K562 (cell line): ENCODE measurements at regions not wholly inside any gene's neighbourhood (a gene's known extent, or its start where the extent isn't known, plus 50 kb on each side); places are given as distances from the start of the nearest gene placed in this dataset.
A peak's percentile ranks its signal among the peaks of the same experiment; 100 is the strongest.

Experiments used
- ATAC-seq: fragments of 200-7000 bp; cut with Tn5 transposase; 3 replicates; pipeline ENCODE4 v1.9.1; 2020; ENCODE audit warnings: moderate library complexity
- BruUV-seq: library from RNA; stranded (reverse); fragments of 400-500 nt; replicated peaks from 2 replicates; lab custom pipeline; 2021; lab: Mats Ljungman, UMichigan
- CTCF ChIA-PET: fragments of 300-600 bp; formaldehyde crosslinking; extraction: SDS; loops from one replicate; lab custom pipeline; 2021; ENCODE audit warnings: low intra/inter-chr PET ratio; lab: Yijun Ruan, JAX
- POLR2A ChIA-PET: fragments of 300-600, 350-650 bp; sonication (Branson Sonifier 250); formaldehyde crosslinking; extraction: SDS; loops from one replicate; lab custom pipeline; 2021; ENCODE audit warnings: antibody characterized with exemption, inconsistent platforms; lab: Yijun Ruan, JAX
- DNase-seq, 4 experiments: peaks; one replicate each; pipeline versions ENCODE4 v3.0.0 to v3.0.0-alpha.2; 2011 to 2018; ENCODE audit warnings: low spot score in 3 of 4, mixed read lengths in 3 of 4; ENCODE audit errors: extremely low read depth in 1 of 4
- FAIRE-seq: peaks from 2 replicates; lab custom pipeline; 2011; peaks lifted over from hg19 to GRCh38; lab: Jason Lieb, UNC
- H2AFZ ChIP-seq: 2 replicates; pipeline ENCODE4 v1.6.0; 2011; ENCODE audit warnings: low read depth, low read length, control low read depth, inconsistent platforms
- H3K27ac ChIP-seq: fragments of 200-600 bp; 3 replicates; pipeline ENCODE4 v1.8.0; 2011; ENCODE audit warnings: low read depth, mild to moderate bottlenecking, control low read depth, inconsistent platforms, low read length, moderate library complexity, mixed read lengths; ENCODE audit errors: extremely low read depth
- H3K27me3 ChIP-seq, 2 experiments: fragments of 300-600 bp in 1 of 2; 2 replicates in 1 of 2; 3 replicates in 1 of 2; pipeline versions ENCODE4 v1.6.0 to v1.8.0; 2011; ENCODE audit warnings: inconsistent platforms in 2 of 2, low read length in 2 of 2, mild to moderate bottlenecking in 1 of 2, mixed read lengths in 1 of 2, moderate library complexity in 1 of 2; ENCODE audit not compliant: control insufficient read depth in 2 of 2, insufficient read depth in 2 of 2
- H3K36me3 ChIP-seq: fragments of 300-600 bp; 3 replicates; pipeline ENCODE4 v1.8.0; 2011; ENCODE audit warnings: mild to moderate bottlenecking, low read length, inconsistent platforms; ENCODE audit not compliant: control insufficient read depth, insufficient read depth
- H3K4me1 ChIP-seq, 2 experiments: fragments of 200-600 bp in 1 of 2; replicated peaks in 1 of 2; 2 replicates in 1 of 2; 3 replicates in 1 of 2; pipeline versions ENCODE4 v1.5.1 to v1.8.0; 2011; ENCODE audit warnings: inconsistent platforms in 2 of 2, low read length in 2 of 2, mild to moderate bottlenecking in 1 of 2, mixed read lengths in 1 of 2, moderate library complexity in 1 of 2; ENCODE audit not compliant: control insufficient read depth in 2 of 2, insufficient read depth in 2 of 2
- H3K4me2 ChIP-seq: 2 replicates; pipeline ENCODE4 v1.6.1; 2011; ENCODE audit warnings: low read length, control low read depth, inconsistent platforms, mixed read lengths; ENCODE audit not compliant: insufficient read depth
- H3K4me3 ChIP-seq: fragments of 200-600 bp; sonication (generic), shearing (Covaris generic); 2 replicates; pipeline ENCODE4 v1.5.1; 2016; ENCODE audit warnings: control low read depth, inconsistent platforms
- H3K79me2 ChIP-seq: fragments of 200-600 bp; 3 replicates; pipeline ENCODE4 v1.8.0; 2011; ENCODE audit warnings: low read length, inconsistent platforms; ENCODE audit not compliant: control insufficient read depth, insufficient read depth
- H3K9ac ChIP-seq, 2 experiments: 2 replicates each; pipeline versions ENCODE4 v1.6.0 to v1.6.1; 2011; ENCODE audit warnings: low read depth in 2 of 2, low read length in 2 of 2, control low read depth in 1 of 2, inconsistent platforms in 1 of 2, mild to moderate bottlenecking in 1 of 2, mixed read lengths in 1 of 2; ENCODE audit not compliant: insufficient read depth in 1 of 2
- H3K9me1 ChIP-seq: one replicate; pipeline ENCODE4 v1.6.0; 2011; ENCODE audit warnings: inconsistent platforms, mild to moderate bottlenecking, low read length, moderate library complexity; ENCODE audit not compliant: control insufficient read depth, insufficient read depth
- H3K9me3 ChIP-seq: replicated peaks from 2 replicates; pipeline ENCODE4 v1.5.1; 2011; ENCODE audit warnings: low read depth, low read length, inconsistent platforms; ENCODE audit not compliant: control insufficient read depth, insufficient read depth
- H4K20me1 ChIP-seq: replicated peaks from 2 replicates; pipeline ENCODE4 v1.6.1; 2011; ENCODE audit warnings: low read length, inconsistent platforms, mixed read lengths; ENCODE audit not compliant: control insufficient read depth, insufficient read depth
- BHLHE40 ChIP-seq: IDR thresholded peaks from 2 replicates; pipeline ENCODE4 v1.6.1; 2011; ENCODE audit warnings: low read length, improper control_type of control experiment
- GABPA ChIP-seq: fragments of 200-800 bp; sonication (Bioruptor generic); conservative IDR thresholded peaks from 2 replicates; pipeline ENCODE4 v1.6.1; 2016; ENCODE audit warnings: low read depth, missing genetic modification characterization, missing compliant biosample characterization
- GATAD2A ChIP-seq: fragments of 450-650 bp; IDR thresholded peaks from 2 replicates; pipeline ENCODE4 v1.6.1; 2017
- KLF6 ChIP-seq: fragments of 250-450 bp; sonication (Bioruptor Pico); IDR thresholded peaks from 2 replicates; pipeline ENCODE4 v1.4.0; 2020; ENCODE audit warnings: mild to moderate bottlenecking, moderate library complexity, borderline replicate concordance
- MCM2 ChIP-seq: fragments of 450-650 bp; IDR thresholded peaks from 2 replicates; pipeline ENCODE4 v1.6.1; 2017; ENCODE audit warnings: low read depth, mild to moderate bottlenecking
- PRMT5 ChIP-seq: sonication (generic); formaldehyde crosslinking; IDR thresholded peaks from 2 replicates; pipeline ENCODE4 v1.5.0; 2020; ENCODE audit warnings: missing genetic modification reagents
- PTTG1 ChIP-seq: fragments of 450-650 bp; IDR thresholded peaks from 2 replicates; pipeline ENCODE4 v1.6.1; 2016; ENCODE audit warnings: low read depth, mild to moderate bottlenecking, missing genetic modification characterization, missing compliant biosample characterization
- SMARCC2 ChIP-seq: fragments of 450-650 bp; IDR thresholded peaks from 2 replicates; pipeline ENCODE4 v1.6.1; 2017; ENCODE audit warnings: antibody characterized with exemption, moderate library complexity, mild to moderate bottlenecking, low read depth
- ZBED1 ChIP-seq: IDR thresholded peaks from 2 replicates; pipeline ENCODE4 v1.6.1; 2014
- ZNF408 ChIP-seq: fragments of 250-450 bp; sonication (Bioruptor Pico); IDR thresholded peaks from 2 replicates; pipeline ENCODE4 v1.4.0; 2020; ENCODE audit warnings: low read depth, mild to moderate bottlenecking, moderate library complexity
- ZNF444 ChIP-seq: fragments of 250-450 bp; sonication (Bioruptor Pico); IDR thresholded peaks from 2 replicates; pipeline ENCODE4 v1.4.0; 2020; ENCODE audit warnings: mild to moderate bottlenecking, moderate library complexity
- WGBS: fragments of 100-300 bp; shearing (Covaris generic); methylation state at CpG from one replicate; pipeline ENCODE4 v1.1.6; 2016; ENCODE audit warnings: low coverage, mixed read lengths; ENCODE audit not compliant: insufficient coverage; ENCODE audit errors: missing lambda C conversion rate; 5-methylcytosine and 5-hydroxymethylcytosine counted together
- in situ Hi-C: fragments of 300-500 bp; cut with MboI; formaldehyde crosslinking; loops from 4 replicates; pipeline ENCODE4 v1.15.0; 2018; ENCODE audit warnings: inconsistent platforms, mixed read lengths
- intact Hi-C: fragments of 100-400 bp; cut with micrococcal nuclease; formaldehyde crosslinking; loops from 2 replicates; pipeline ENCODE4 v1.14.2; 2022
- TF ChIP-seq, protein P1 (sequence below), 2 experiments: fragments of 450-650 bp; formaldehyde crosslinking in 1 of 2; IDR thresholded peaks; 2 replicates each; pipeline versions ENCODE4 v1.4.0 to v1.6.1; 2014 to 2020; ENCODE audit warnings: mild to moderate bottlenecking in 2 of 2, borderline replicate concordance in 1 of 2, low read depth in 1 of 2

DNA sequence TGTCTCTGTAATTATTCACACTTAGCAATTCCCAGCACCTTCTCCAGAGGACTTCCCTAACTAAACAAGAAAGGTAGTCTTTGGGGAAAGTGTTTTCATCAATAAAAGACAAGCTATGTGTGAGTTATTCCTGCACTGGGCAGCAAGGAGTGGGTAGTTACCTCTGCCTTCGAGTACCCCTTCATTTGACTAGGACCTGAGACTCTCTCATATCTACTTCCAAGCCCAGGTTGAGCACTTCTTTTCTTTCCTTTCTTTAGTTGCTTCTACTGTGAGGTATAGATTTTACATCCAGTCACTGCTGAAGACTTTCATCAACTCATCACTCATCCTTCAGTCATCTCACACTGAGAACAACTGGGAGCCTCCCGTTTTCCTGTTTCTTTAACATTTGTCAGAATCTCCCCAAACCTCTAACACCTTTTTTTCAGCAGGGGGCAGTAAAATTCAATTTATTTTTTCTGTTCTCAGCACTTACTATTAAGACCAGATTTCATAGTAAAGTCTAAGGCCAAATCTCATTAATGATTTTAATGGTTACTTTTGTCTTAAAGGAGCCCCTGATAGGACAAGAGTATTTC, 80.1 kb upstream of the PRSS1 start (continued):
- TF ChIP-seq, protein P1, sequence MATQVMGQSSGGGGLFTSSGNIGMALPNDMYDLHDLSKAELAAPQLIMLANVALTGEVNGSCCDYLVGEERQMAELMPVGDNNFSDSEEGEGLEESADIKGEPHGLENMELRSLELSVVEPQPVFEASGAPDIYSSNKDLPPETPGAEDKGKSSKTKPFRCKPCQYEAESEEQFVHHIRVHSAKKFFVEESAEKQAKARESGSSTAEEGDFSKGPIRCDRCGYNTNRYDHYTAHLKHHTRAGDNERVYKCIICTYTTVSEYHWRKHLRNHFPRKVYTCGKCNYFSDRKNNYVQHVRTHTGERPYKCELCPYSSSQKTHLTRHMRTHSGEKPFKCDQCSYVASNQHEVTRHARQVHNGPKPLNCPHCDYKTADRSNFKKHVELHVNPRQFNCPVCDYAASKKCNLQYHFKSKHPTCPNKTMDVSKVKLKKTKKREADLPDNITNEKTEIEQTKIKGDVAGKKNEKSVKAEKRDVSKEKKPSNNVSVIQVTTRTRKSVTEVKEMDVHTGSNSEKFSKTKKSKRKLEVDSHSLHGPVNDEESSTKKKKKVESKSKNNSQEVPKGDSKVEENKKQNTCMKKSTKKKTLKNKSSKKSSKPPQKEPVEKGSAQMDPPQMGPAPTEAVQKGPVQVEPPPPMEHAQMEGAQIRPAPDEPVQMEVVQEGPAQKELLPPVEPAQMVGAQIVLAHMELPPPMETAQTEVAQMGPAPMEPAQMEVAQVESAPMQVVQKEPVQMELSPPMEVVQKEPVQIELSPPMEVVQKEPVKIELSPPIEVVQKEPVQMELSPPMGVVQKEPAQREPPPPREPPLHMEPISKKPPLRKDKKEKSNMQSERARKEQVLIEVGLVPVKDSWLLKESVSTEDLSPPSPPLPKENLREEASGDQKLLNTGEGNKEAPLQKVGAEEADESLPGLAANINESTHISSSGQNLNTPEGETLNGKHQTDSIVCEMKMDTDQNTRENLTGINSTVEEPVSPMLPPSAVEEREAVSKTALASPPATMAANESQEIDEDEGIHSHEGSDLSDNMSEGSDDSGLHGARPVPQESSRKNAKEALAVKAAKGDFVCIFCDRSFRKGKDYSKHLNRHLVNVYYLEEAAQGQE (IDR thresholded peaks at IDR 0.05; ENCODE audit: borderline replicate concordance) = peak; percentile 51; the same call in 1 of the 2 replicates
- TF ChIP-seq, protein P1 (CRISPR knock-in tag; IDR thresholded peaks at IDR 0.05; ENCODE audit: low read depth) = no peak
- TF ChIP-seq, all 486 proteins: peak for 4

DNA sequence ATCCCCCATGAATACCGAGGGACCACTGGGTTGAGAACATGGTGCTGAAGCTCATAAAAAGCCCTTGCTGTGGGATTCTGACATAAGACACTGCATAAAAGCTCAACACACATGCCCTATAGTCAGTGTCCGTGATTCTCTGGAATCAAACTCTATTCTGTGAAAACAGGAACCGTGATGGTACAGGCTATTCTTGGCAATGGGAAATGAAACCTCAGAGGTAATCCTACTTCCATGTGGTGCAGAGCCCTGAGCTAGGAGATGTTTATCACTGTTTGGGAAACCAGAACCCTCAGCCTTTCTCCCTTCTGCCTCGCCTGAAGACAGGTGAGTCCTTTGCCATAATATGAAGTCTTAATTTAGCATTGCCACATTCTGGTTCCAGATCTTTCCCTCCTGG, 80.8 kb upstream of the PRSS1 start:
- H4K20me1 ChIP-seq = no peaks in the 10 kb centered on the region
- H3K27ac ChIP-seq = no peak overlapping the region
- no peak overlapping the region for H3K4me2 ChIP-seq
- no peak overlapping the region for H2AFZ ChIP-seq
- peak; percentile 55 for FAIRE-seq
- no peak overlapping the region for H3K9ac ChIP-seq
- H3K36me3 ChIP-seq = no peaks in the 10 kb centered on the region
- H3K4me1 ChIP-seq = no peaks in the 10 kb centered on the region
- H3K9me3 ChIP-seq = no peaks in the 10 kb centered on the region
- POLR2A ChIA-PET = no interaction called here
- 0% methylated on average over 4 of the region's 4 CpGs for WGBS
- no peak for ATAC-seq
- no peak for DNase-seq
- no TSS peak for BruUV-seq
- no peaks in the 10 kb centered on the region for H3K9me1 ChIP-seq
- TF ChIP-seq BHLHE40 = no peak
- TF ChIP-seq PTTG1 (tag) = no peak
- TF ChIP-seq GABPA (tag) = no peak
- TF ChIP-seq ZBED1 = no peak
- no peak for TF ChIP-seq PRMT5 (CRISPR knock-in tag)
- no peak for TF ChIP-seq KLF6 (CRISPR knock-in tag)
- no peak for TF ChIP-seq GATAD2A
- TF ChIP-seq MCM2 = no peak
- TF ChIP-seq SMARCC2 = no peak
- TF ChIP-seq ZNF408 (CRISPR knock-in tag) = no peak
- TF ChIP-seq ZNF444 (CRISPR knock-in tag) = no peak
- in situ Hi-C loops = no loop called here
- CTCF ChIA-PET = no interaction called here
- intact Hi-C loops = no loop called here
- no peak overlapping the region for H3K4me3 ChIP-seq
- no peaks in the 10 kb centered on the region for H3K79me2 ChIP-seq
- no peaks in the 10 kb centered on the region; a peak in 1 of 5 replicates for H3K27me3 ChIP-seq
